ENCODE measurements at regions not wholly inside any gene's neighbourhood (a gene's known extent, or its start where the extent isn't known, plus 50 kb on each side); places are given as distances from the start of the nearest gene placed in this dataset.

GRCh38 chr6:88380083-88380482 lies 213.9 kb upstream of the CNR1 start:
- no peak for FAIRE-seq

- no peak for FAIRE-seq
Observed at GRCh38 chr6:88378639-88379038, 212.5 kb upstream of the CNR1 start.

- no peak for FAIRE-seq
Observed at GRCh38 chr6:88377976-88378568, 211.9 kb upstream of the CNR1 start.

- FAIRE-seq = no peak
Observed at GRCh38 chr6:88376768-88377387, 210.7 kb upstream of the CNR1 start.

- no peak for FAIRE-seq
Observed at GRCh38 chr6:88376197-88376596, 210.1 kb upstream of the CNR1 start.

- FAIRE-seq = no peak
Observed at GRCh38 chr6:88374553-88374952, 208.4 kb upstream of the CNR1 start.

- FAIRE-seq = no peak
Observed at GRCh38 chr6:88371480-88371879, 205.3 kb upstream of the CNR1 start.

- FAIRE-seq = no peak
Observed at GRCh38 chr6:88370127-88370710, 204.1 kb upstream of the CNR1 start.

GRCh38 chr6:88369262-88369661 lies 203.1 kb upstream of the CNR1 start:
- FAIRE-seq = no peak

- FAIRE-seq = no peak
Observed at GRCh38 chr6:88368071-88368787, 202.1 kb upstream of the CNR1 start.

GRCh38 chr6:88367248-88367647 lies 201.1 kb upstream of the CNR1 start:
- no peak for FAIRE-seq

- no peak for FAIRE-seq
Observed at GRCh38 chr6:88366672-88367071, 200.5 kb upstream of the CNR1 start.

- FAIRE-seq = no peak
Observed at GRCh38 chr6:88365656-88366055, 199.5 kb upstream of the CNR1 start.

GRCh38 chr6:88365230-88365629 lies 199.1 kb upstream of the CNR1 start:
- no peak for FAIRE-seq

GRCh38 chr6:88361754-88362153 lies 195.6 kb upstream of the CNR1 start:
- no peak for FAIRE-seq

- no peak for FAIRE-seq
Observed at GRCh38 chr6:88361298-88361697, 195.2 kb upstream of the CNR1 start.

GRCh38 chr6:88360203-88360797 lies 194.2 kb upstream of the CNR1 start:
- no peak for FAIRE-seq

- no peak for FAIRE-seq
Observed at GRCh38 chr6:88359530-88360202, 193.5 kb upstream of the CNR1 start.

- FAIRE-seq = no peak
Observed at GRCh38 chr6:88358846-88359245, 192.7 kb upstream of the CNR1 start.

- FAIRE-seq = no peak
Observed at GRCh38 chr6:88349511-88349910, 183.4 kb upstream of the CNR1 start.

GRCh38 chr6:88342336-88342735 lies 176.2 kb upstream of the CNR1 start:
- FAIRE-seq = no peak

- no peak for FAIRE-seq
Observed at GRCh38 chr6:88339761-88340160, 173.6 kb upstream of the CNR1 start.

GRCh38 chr6:88321306-88321705 lies 155.2 kb upstream of the CNR1 start:
- no peak for FAIRE-seq

All from colon (tissue), 2 donors.